Astrocyte of the cerebellum (primary cell): ENCODE measurements at regions not wholly inside any gene's neighbourhood (a gene's known extent, or its start where the extent isn't known, plus 50 kb on each side); places are given as distances from the start of the nearest gene placed in this dataset.
"Not testable (repeated sequence)": the region's sequence is repeated elsewhere in the genome, so short reads cannot be mapped to it uniquely, and the experiment has no call there.

Source experiments
- DNase-seq: peaks from one replicate; pipeline ENCODE4 v3.0.0-alpha.2; 2011; ENCODE audit warnings: low read depth
- H3K4me3 ChIP-seq: 2 replicates; pipeline ENCODE4 v1.5.1; 2011; ENCODE audit warnings: mild to moderate bottlenecking, low read depth, low read length, moderate library complexity
- CTCF ChIP-seq: IDR thresholded peaks from 2 replicates; pipeline ENCODE4 v1.5.1; 2012; ENCODE audit warnings: low read length, low read depth, moderate library complexity, mild to moderate bottlenecking; ENCODE audit errors: missing control alignments
- in situ Hi-C: cut with HindIII; loops from 2 replicates; pipeline ENCODE4 v1.10.0; 2017; ENCODE audit warnings: low sequenced_read_pairs

- in situ Hi-C loops = no loop called here
- no peak overlapping the region for H3K4me3 ChIP-seq
- no peak for DNase-seq
- TF ChIP-seq CTCF = no peak
Measured at GRCh38 chr6:115512923-115513322, 547.8 kb downstream of the FRK start.

- TF ChIP-seq CTCF = no peak
- in situ Hi-C loops = no loop called here
- DNase-seq = no peak
- no peak overlapping the region for H3K4me3 ChIP-seq
Measured at GRCh38 chr6:115511771-115512170, 548.9 kb downstream of the FRK start.

GRCh38 chr6:115502432-115502831, 558.3 kb downstream of the FRK start:
- H3K4me3 ChIP-seq, in situ Hi-C loops, DNase-seq: not testable (repeated sequence)

- TF ChIP-seq CTCF = no peak
- DNase-seq = no peak
- in situ Hi-C loops = no loop called here
- H3K4me3 ChIP-seq = no peak overlapping the region
Measured at GRCh38 chr6:115495184-115495583, 565.5 kb downstream of the FRK start.

- in situ Hi-C loops = no loop called here
- H3K4me3 ChIP-seq = no peak overlapping the region
- no peak for DNase-seq
- no peak for TF ChIP-seq CTCF
Measured at GRCh38 chr6:115487331-115487730, 573.4 kb downstream of the FRK start.

- TF ChIP-seq CTCF = no peak
- in situ Hi-C loops = no loop called here
- no peak overlapping the region for H3K4me3 ChIP-seq
- DNase-seq = no peak
Measured at GRCh38 chr6:115485400-115485799, 575.3 kb downstream of the FRK start.

- in situ Hi-C loops, H3K4me3 ChIP-seq: not testable (repeated sequence)
Measured at GRCh38 chr6:115480543-115480942, 580.1 kb downstream of the FRK start.

GRCh38 chr6:115474443-115475041, 586.1 kb downstream of the FRK start:
- no peak for TF ChIP-seq CTCF
- no peak overlapping the region for H3K4me3 ChIP-seq
- in situ Hi-C loops = no loop called here
- DNase-seq = no peak

More at GRCh38 chr6:115480543-115480942, 580.1 kb downstream of the FRK start:
- DNase-seq = not testable (repeated sequence)
